ENCODE measurements at regions not wholly inside any gene's neighbourhood (a gene's known extent, or its start where the extent isn't known, plus 50 kb on each side); places are given as distances from the start of the nearest gene placed in this dataset.

DNA sequence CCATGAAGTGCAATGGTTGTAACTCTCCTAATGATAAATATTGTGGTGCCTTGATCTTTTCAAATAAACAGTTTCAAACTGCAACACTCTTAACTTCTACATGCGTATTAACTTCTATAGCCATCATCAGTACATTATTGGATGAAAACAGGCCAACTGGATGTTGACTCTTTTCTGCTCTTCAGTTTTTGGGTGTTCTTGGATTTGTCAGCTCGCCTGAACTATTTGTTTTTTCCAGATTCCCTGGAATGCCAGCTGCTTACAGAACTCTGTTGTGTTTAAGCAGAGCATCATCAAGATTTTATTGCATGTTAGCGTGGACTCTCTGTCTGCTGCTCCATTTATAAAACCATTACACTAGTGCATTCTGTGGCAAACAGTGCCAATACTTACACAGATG is 626.1 kb downstream of the HDGFL1 start:
- intact Hi-C loops (cut with micrococcal nuclease): no loop called here
- Mint-ChIP-seq H3K36me3 (ENCODE audit: insufficient read depth, unreplicated experiment) (no peaks in the 10 kb centered on the region), H3K4me3 (ENCODE audit: unreplicated experiment) (no peak overlapping the region)

DNA sequence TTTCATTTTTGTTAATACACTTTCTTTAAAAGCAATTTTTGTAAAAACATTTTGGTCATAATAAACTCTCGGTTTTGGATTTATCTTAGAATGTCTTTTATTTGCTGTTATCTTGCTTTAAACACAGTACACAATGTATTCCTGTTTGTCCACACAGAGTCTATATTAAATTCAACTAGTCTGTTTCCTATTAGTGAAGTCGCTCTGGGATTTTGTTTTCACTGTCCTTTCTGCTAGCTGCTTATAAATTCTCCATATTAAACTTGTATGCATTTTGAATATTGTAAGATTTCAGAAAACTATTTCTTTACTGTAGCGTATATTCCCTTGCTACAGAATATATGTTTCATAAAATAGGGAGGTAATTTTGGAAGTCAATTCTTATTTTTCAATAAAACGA is 630.2 kb downstream of the HDGFL1 start:
- Mint-ChIP-seq H3K4me3 (ENCODE audit: unreplicated experiment) (no peak overlapping the region), H3K27ac (ENCODE audit: low read depth, unreplicated experiment) (no peak overlapping the region), H3K4me1 (ENCODE audit: insufficient read depth, unreplicated experiment) (no peaks in the 10 kb centered on the region), H3K27me3 (ENCODE audit: insufficient read depth, unreplicated experiment) (no peaks in the 10 kb centered on the region), H3K36me3 (ENCODE audit: insufficient read depth, unreplicated experiment) (no peaks in the 10 kb centered on the region), H3K9me3 (ENCODE audit: unreplicated experiment) (no peaks in the 10 kb centered on the region)
- CTCF ChIA-PET: no interaction called here
- no TSS peak for BruUV-seq (replicated peaks)
- intact Hi-C loops (cut with micrococcal nuclease): no loop called here
- TF ChIP-seq, protein P1, sequence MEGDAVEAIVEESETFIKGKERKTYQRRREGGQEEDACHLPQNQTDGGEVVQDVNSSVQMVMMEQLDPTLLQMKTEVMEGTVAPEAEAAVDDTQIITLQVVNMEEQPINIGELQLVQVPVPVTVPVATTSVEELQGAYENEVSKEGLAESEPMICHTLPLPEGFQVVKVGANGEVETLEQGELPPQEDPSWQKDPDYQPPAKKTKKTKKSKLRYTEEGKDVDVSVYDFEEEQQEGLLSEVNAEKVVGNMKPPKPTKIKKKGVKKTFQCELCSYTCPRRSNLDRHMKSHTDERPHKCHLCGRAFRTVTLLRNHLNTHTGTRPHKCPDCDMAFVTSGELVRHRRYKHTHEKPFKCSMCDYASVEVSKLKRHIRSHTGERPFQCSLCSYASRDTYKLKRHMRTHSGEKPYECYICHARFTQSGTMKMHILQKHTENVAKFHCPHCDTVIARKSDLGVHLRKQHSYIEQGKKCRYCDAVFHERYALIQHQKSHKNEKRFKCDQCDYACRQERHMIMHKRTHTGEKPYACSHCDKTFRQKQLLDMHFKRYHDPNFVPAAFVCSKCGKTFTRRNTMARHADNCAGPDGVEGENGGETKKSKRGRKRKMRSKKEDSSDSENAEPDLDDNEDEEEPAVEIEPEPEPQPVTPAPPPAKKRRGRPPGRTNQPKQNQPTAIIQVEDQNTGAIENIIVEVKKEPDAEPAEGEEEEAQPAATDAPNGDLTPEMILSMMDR (IDR thresholded peaks at IDR 0.05; ENCODE audit: unreplicated experiment): no peak
- DNase-seq (ENCODE audit: unreplicated experiment): no peak
- POLR2A ChIA-PET: no interaction called here

More for the DNA sequence above, 626.1 kb downstream of the HDGFL1 start:
- no peaks in the 10 kb centered on the region for H3K9me3 Mint-ChIP-seq (ENCODE audit: unreplicated experiment)
- CTCF ChIA-PET: no interaction called here
- H3K27ac Mint-ChIP-seq (ENCODE audit: low read depth, unreplicated experiment): no peak overlapping the region
- DNase-seq (ENCODE audit: unreplicated experiment): no peak
- TF ChIP-seq, protein P1 (IDR thresholded peaks at IDR 0.05; ENCODE audit: unreplicated experiment): no peak
- no peaks in the 10 kb centered on the region for H3K4me1 Mint-ChIP-seq (ENCODE audit: insufficient read depth, unreplicated experiment)
- H3K27me3 Mint-ChIP-seq (ENCODE audit: insufficient read depth, unreplicated experiment): no peaks in the 10 kb centered on the region
- POLR2A ChIA-PET: no interaction called here
- no TSS peak for BruUV-seq (replicated peaks)

DNA sequence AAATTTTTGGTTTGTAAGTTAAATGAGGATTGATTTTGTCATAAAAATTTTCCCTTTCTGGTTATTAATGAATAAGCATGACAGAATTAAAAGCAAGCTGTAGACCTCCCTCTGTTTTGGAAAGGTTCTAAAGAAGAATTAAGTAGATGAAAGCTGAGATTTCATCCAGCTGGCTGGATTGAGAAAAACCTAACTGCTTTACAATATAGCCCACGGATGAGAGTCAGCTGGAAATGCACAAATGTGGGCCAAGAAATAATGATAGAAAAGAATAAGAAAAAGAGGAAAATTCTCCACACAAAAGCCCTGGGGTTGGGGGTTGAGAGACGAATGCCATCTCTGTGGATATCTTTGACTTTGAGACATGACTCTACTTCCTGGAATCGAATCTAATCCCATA is 631.6 kb downstream of the HDGFL1 start:
- CTCF ChIA-PET: no interaction called here
- Mint-ChIP-seq H3K9me3 (ENCODE audit: unreplicated experiment) (no peaks in the 10 kb centered on the region), H3K27me3 (ENCODE audit: insufficient read depth, unreplicated experiment) (no peaks in the 10 kb centered on the region), H3K4me3 (ENCODE audit: unreplicated experiment) (no peak overlapping the region), H3K4me1 (ENCODE audit: insufficient read depth, unreplicated experiment) (no peaks in the 10 kb centered on the region), H3K36me3 (ENCODE audit: insufficient read depth, unreplicated experiment) (no peaks in the 10 kb centered on the region), H3K27ac (ENCODE audit: low read depth, unreplicated experiment) (no peak overlapping the region)
- TF ChIP-seq, protein P1 (IDR thresholded peaks at IDR 0.05; ENCODE audit: unreplicated experiment): no peak
- no TSS peak for BruUV-seq (replicated peaks)
- intact Hi-C loops (cut with micrococcal nuclease): no loop called here
- POLR2A ChIA-PET: interaction anchor here (0.6 kb wide), 1 partner anchor 630 kb away, joined by 3 read pairs; no protein-coding TSS in a partner anchor
- no peak for DNase-seq (ENCODE audit: unreplicated experiment)

DNA sequence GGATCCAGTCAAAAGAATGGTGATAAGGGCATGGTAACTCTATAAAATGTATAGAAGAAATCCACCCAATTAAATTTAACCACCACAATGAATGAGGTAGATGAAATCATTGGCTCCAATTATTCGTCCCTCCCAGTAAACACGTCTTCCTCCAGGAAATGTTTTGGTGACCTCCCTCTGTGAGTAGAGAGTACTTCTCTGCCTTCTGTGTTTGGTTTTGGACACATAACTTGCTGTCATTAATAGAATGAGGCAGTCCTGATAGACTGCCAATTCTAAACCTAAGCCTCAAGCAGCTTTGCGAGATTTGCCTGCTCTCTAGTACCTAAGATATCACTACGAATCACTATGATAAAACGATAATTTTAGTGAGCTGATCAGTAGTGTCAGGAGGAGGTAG is 632.8 kb downstream of the HDGFL1 start:
- Mint-ChIP-seq H3K27ac (ENCODE audit: low read depth, unreplicated experiment) (no peak overlapping the region), H3K4me1 (ENCODE audit: insufficient read depth, unreplicated experiment) (no peaks in the 10 kb centered on the region), H3K9me3 (ENCODE audit: unreplicated experiment) (no peaks in the 10 kb centered on the region), H3K27me3 (ENCODE audit: insufficient read depth, unreplicated experiment) (no peaks in the 10 kb centered on the region), H3K36me3 (ENCODE audit: insufficient read depth, unreplicated experiment) (no peaks in the 10 kb centered on the region), H3K4me3 (ENCODE audit: unreplicated experiment) (no peak overlapping the region)
- ChIA-PET POLR2A (interaction anchor here (0.6 kb wide), 1 partner anchor 1844 kb away, joined by 3 read pairs; no protein-coding TSS in a partner anchor), CTCF (no interaction called here)
- no peak for DNase-seq (ENCODE audit: unreplicated experiment)
- no TSS peak for BruUV-seq (replicated peaks)
- intact Hi-C loops (cut with micrococcal nuclease): no loop called here
- TF ChIP-seq, protein P1 (IDR thresholded peaks at IDR 0.05; ENCODE audit: unreplicated experiment): no peak
